HL-60/S4 treated with retinoic acid at 250 ng/mL for 4 days and 3 days (cell line): ENCODE measurements at regions not wholly inside any gene's neighbourhood (a gene's known extent, or its start where the extent isn't known, plus 50 kb on each side); places are given as distances from the start of the nearest gene placed in this dataset.
"Not testable (repeated sequence)": the region's sequence is repeated elsewhere in the genome, so short reads cannot be mapped to it uniquely, and the experiment has no call there.

ENCODE experiments used
- in situ Hi-C: fragments of 300-500 bp; cut with MboI; formaldehyde crosslinking; loops from 2 replicates; pipeline ENCODE4 v1.7.0; 2022; ENCODE audit warnings: low sequenced_read_pairs

DNA sequence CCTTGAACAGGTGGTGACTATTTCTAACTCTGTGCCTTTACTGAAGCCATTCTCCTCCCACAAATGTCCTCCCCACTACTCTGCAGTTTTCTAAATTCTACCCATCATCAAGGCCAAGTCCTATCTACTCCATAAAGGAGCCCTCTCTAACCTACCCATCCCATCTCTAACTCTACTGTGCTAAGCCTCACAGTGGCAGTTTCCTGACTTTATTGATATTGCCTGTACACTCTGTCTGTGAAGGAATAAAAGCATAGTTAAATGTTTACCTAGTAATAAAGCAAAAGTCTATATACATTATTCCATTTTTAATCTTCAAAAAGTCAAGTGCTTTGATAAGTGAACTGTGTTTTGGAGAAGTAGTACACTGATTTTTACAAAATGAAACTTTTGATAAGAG, 178.4 kb upstream of the HMCN1 start:
- in situ Hi-C loops: no loop called here

DNA sequence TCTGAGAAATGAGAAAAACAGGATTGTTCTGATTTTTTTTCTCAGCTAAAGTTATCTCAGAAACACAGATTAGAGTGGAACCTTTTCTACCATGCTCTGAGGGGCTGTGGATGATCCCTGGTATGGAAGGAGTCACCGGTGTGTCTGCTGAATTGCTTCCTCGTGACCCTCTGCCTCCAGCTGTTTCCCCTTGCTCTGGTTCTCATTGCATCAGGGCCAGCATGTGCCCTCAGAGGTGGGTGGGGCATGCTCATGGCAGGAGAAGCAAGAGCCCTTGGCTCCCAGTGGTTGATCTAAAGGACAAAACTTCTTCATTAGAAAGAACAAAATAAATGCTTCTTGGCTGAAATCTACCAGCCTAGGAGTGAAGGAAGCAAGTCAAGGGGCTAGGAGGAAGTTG, 183.2 kb upstream of the HMCN1 start:
- in situ Hi-C loops: no loop called here

DNA sequence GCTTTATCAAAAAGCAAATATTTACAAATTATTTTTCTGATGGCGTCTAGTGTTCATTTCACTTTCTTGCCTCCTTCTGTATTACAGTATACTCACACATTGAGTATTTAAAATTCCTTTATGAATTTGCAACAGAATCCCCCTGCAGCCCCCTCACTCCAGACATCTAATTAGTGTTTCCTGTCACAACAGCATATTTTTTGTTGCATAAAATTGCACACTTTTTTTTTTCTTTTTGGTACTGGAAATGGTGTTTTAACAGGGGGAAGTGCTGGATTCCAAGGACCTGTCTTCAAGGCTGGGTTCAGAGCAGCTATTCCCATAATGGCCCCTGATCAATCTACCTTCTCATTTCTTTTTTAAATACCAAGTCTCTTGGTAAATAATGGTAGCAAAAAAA, 184.3 kb upstream of the HMCN1 start:
- in situ Hi-C loops: no loop called here

DNA sequence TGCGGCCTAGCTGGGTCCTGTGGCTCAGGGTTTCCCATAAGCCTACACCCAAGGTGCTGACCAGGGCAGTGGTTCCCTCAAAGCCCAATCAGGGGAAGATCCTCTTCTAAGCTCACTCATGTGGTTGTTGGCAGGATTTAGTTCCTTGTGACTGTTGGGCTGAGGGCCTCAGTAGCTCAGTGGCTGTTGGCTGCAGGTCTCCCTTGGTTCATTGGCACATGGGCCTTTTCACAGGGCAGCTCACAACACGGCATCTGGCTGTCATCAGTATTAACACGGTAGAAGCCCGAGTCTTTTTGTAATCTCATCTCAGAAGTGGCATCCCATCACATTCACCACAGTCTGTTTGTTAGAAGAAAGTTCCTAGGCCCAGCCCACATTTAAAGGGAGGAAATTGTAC, 188.2 kb upstream of the HMCN1 start:
- in situ Hi-C loops: no loop called here

DNA sequence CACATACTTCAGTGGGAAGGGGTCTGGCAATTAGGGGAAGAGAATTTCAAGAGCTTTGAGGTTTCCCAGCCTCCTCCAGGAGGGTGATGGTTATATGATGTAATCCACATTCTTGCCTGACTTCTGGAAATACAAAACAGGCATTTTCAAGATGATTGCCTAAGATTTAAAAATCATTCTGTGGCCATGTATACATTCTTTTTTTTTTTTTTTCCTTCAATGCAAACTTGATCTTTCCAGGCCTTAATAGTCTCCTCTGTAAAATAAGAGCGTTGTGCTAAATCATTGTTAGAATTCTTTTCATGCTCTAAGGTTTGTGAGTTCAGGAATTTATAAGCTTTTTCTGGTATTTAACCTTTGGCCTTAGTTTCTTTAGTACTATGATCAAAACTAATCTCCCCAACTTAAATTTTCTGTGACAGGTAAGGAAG, 192.3 kb upstream of the HMCN1 start:
- in situ Hi-C loops: no loop called here

DNA sequence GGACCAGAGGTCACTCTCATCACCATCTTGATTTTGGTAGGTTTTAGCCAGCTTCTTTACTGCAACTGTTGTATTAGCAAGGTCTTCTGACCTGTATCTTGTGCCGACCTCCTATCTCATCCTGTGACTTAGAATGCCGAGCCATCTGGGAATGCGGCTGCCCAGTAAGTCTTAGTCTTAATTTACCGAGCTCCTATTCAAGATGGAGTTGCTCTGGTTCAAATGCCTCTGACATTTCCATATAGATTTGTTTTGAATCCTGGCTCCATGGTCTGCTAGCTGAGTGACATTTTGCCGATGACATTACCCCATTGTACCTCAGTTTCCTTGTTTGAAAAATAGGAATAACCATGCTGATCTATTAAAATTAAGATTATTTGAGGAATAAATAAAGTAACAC, 193.9 kb upstream of the HMCN1 start:
- in situ Hi-C loops: no loop called here

DNA sequence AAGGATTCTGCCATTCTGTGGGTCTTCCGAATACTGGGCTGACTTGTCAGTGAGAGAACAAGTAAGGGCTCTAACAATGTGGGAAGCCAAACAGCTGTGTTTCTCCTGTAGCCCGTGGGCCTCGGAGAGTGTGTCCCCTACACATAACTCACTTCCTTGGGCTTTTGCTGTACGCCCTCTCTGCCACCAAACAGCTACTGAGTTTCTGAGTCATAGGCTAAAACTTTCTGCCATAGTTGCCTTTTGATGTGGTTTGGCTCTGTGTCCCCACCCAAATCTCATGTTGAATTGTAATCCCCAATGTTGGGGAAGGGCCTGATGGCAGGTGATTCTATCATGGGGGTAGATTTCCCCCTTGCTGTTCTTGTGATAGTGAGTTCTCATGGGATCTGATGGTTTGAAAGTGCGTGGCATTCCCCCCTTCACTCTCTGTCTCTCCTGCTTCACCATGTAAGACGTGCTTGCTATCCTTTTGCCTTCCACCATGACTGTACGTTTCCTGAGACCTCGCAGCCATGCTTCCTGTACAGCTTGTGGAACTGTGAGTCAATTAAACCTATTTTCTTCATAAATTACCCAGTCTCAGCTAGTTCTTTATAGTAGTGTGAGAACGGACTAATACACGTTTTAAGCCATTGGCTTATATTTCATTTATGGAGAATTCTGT, 194.8 kb upstream of the HMCN1 start:
- in situ Hi-C loops: no loop called here

DNA sequence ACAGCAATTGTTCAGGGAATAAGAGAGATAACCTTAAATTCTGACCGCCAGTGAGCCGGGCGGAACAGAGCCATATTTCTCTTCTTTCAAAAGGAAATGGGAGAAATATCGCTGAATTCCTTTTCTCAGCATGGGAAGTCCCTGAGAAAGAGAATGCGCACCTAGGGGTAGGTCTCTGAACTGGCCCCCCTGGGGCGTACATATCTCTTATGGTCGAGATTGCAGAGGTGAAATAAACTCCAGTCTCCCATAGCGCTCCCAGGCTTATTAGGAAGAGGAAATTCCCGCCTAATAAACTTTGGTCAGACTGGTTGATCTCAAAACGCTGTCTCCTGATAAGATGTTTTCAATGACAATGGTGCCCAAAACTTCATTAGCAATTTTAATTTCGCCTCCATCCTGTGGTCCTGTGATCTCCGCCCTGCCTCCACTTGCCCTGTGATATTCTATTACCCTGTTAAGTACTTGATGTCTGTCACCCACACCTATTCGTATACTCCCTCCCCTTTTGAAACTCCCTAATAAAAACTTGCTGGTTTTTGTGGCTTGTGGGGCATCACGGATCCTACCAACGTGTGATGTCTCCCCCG, 195.8 kb upstream of the HMCN1 start:
- in situ Hi-C loops: not testable (repeated sequence)

DNA sequence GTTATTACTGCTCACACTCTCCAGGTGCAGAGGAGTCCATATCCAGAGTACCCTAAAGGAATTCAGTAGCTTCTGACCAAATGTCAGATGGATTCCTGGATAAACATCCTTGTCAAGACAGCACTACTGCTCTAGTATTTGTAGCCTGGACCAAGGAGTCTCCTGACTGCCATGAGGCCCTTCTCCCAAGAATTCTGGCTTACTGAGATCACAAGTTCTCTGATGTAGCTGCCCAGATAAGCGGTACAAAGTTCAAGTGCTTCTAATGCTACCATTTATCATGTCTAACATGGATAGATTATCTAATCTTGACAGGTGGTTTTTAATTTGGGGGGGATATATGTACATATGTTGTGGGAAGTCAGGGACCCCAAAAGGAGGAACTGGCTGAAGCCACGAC, 196.6 kb upstream of the HMCN1 start:
- in situ Hi-C loops: no loop called here

DNA sequence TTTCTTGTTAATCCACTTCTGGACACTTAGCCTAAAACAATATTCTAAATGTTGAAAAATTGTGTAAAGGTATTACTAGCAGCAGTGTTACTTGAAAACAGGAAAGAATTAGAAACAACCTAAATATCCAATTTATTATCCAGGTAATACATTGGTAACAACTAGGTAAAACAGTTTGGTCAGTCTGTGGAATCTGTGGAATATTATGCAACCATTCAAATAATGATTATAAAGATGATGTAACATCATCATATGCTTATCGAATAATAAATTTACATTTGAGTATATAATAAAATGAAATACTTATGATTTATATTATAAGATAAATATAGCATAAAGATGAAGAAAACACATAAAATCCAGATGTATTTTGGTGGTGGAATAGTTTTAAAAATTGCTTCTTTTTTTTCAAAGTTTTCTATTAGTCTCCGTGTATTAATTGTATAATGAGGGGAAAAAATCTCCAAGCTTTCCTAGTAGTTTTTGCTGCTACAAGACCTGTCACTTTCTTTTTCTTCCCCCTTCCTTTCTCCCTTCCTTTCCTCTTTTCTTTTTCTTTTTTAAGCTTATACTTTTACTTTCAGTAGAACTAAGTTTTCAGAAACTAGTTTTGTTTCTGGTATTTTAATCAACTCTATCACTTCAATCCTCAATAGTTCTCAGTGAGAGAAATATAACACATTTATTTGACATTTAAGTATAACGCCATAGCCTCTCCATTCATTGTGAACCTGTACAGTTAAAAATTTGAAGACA, 197.8 kb upstream of the HMCN1 start:
- in situ Hi-C loops: no loop called here

DNA sequence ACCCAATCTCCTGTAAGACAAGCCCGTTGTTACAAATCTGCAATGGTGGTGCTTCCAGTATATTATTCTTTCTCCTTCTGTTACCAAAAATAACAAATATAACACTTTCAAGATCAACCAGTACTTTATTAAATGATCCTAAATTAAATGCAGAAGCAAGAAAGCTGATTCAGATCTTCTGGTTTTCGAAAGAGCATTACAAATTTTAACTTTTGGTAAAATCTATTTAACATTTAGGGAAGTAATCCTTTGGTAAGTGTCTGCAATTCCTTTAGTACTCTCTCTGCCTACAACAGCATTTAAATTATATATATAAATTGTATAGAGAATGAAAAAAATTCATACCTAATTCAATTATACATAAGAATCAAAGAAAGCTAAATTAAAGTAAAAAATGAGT, 198.6 kb upstream of the HMCN1 start:
- in situ Hi-C loops: no loop called here

DNA sequence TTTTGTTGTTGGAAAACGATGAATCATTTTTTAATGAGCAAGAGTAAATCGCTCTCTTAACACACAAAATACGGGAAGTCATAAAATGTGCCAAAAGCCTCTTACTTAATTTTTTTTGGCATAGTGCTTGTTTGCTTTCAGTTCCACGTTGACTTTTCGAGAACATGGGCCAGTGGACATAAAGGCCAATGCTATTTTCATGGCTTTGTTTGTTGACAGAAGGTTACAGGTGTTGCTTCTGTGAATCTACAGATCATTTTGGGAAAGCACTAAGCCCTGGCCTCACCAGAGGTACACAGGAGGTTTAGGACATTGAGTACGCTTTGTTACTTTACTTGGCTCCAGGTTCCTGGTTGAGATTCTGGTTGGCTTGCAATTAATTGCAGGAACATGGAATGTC, 199.4 kb upstream of the HMCN1 start:
- in situ Hi-C loops: no loop called here

DNA sequence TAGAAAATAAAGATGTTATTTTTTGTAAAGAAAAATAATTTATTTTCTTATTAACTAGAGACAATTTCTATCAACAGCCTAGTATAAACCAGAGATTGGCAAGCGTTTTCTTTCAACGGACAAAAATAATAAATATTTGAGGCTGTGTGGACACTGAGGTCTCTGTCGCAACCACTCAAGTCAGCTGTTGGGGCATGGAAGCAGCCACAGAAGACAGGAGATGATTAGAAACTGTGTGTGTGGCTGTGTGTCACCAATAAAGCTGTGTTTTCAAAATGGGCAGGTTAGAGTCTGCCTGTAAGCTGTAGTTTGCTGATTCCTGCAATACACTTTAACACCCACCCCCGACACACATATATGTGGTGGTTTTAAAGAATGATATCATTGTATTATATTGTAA, 200.6 kb upstream of the HMCN1 start:
- in situ Hi-C loops: no loop called here

DNA sequence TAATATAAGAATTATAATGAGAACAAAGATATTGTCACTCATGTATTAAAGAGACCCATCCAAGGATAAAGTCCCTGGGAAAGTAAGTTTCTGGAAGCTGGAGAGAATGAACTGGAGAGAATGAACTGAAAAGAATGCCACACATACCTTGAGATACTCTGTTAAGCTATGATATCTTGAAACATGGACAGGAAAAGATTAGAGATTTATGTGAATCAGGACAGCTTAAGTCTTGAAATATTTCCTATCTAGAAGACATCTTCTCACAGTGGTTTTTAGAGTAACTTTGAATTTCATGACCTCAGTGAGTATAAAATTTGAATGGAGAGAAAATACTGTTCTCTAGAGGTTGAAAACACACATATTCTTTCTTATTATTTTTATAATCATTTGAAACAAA, 201.3 kb upstream of the HMCN1 start:
- in situ Hi-C loops: no loop called here

DNA sequence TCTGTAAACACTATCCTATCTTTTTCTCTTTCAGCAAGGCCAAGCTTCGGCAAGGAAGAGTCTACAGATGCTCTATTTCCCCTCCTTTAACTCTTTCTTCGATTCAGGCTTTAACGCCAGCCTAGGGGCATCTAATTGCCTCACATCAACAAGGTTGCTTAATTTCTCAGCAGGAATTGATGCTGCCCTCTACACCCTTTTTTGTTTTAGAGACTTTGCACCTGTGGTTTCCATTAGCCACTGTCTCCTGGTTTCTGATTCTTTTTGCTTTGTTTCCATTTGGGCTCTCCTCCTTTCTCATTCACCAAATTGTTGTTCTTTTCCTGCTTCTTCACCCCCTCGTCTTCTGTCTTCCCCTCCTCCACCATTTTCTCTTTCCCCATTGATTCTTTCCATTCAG, 202.4 kb upstream of the HMCN1 start:
- in situ Hi-C loops: no loop called here

DNA sequence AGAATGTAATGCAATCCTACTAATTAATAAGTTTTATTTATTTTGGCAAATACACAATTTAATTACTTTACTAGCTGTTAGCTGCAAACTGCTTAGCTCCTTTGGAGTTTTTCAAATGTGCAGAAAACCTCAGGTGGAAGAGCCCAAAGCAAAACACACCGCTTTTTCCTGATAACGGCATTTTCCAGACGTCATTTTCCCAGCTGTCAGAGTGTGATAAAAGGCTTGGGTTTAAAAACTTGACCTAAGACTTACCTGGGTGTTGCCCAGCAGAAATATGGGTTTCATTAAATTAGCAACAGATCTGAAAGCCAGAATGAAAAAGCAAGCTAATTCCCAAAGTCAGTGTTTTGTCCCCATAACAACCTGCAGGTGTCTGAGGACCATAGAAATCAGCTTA, 204.0 kb upstream of the HMCN1 start:
- in situ Hi-C loops: no loop called here

DNA sequence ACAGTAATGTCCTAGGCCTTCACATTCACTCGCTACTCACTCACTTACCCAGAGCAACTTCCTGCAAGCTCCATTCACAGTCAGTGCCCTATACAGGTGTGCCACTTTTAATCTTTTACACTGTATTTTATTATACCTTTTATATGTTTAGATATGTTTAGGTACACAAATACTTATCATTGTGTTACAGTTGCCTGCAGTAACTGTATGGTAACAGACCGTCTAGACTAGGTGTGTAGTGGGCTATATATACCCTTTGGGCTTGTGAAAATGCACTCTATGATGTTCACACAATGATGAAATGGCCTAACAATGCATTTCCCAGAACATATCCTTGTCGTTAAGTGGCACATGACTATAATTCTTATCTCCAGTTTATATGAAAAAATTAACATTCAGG, 204.5 kb upstream of the HMCN1 start:
- in situ Hi-C loops: no loop called here

DNA sequence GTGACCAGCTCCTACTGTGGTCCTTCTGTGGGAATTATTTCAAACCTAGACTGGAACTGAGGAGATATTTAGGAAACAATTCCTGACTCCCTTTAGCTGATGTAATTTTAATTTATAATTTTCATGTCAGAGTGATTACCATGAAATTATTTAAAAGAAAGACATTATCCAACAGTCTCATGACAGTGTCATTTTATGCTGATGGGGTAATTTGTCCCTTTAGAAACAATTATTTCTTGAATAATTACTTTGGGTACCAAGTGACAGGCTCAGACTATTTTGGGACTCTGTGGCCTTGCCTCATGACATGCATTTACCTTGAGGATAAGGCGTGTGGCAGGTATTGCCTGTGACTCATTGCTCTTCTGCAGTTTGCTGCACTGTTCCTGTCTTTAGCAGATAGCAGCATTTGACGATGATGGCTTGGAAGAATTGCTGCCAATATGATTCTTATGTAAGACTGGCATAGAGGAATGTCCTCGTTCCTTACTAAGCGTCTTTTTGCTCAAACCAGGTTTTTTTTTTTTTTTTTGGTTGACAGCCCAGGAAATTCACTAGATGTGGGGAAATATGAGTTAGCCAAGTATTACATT, 206.0 kb upstream of the HMCN1 start:
- in situ Hi-C loops: no loop called here

DNA sequence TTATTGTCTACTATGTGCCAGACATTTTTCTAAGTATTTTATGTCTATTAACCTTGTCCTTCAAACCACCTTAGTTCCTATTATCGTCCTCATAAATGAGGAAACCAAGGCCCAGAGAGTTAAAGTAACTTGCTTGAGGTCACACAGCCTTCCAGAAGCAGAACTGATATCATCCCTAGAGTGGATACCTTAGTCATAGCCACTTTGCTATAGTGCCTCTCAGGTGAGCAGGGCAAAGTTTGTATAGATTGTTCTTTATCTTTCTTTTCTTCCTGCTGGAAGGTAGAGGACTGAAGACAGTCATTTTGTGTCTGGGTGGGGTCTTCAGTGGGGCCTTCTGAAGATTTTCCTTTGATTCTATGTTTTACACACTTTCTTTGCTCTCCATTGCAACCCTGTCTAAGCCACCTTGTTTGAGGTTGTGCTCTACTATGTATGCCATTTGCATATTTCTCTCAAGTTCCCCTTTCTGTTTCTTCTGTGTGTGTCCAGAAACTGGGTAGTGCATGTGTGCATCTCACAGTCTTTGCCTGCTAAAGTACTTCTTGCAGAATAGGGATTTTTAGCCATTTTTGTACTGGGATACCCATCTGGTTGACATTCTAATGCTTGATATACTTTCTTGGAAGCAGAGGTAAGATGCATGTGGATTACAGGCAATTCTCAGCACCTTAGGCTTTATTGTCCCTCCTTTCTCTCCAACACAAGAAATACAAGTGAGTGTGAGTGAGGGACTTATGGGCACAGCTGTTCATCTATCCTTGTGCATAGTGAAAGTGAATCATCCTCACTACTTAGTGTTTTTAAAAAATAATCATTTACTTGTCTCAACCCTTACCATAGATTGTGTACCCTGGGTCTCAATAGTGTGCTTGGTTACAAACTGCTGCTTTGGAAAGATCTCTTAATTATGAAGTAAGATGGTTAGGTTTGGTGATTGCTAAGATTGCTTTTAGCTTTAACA, 207.6 kb upstream of the HMCN1 start:
- in situ Hi-C loops: no loop called here

DNA sequence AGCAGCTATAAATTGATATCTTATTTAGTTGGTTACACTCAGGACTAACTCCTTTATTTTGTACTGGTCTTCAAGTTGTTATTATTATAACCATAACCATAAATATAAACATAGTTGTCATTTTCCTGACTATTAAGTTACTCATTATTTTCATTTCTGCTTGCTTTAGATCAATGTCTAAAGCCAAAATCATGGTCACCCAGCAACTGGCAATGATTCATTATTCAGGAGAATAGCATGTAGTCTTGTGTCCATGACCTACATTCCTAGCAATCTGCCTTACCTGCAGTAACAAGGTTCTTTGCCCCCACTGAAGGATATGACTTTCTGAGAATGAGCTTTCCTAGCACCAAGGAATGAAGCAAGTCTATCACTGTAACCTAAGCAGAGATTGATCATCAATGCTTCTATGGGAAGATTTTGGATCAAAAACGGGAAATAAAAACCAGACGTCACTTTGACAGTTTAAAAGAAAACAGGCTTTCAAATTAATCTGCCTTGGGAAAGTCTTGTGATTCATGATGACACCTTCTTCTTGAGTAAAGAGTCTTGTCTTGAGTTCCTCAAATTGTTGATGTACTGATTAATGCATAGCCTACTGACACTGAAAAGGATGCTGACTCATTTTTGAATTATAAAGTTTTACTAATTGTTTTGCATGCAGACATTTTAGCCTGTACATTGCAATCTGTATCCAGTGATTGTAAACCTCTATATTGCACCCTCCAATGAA, 203.3 kb upstream of the IVNS1ABP start:
- in situ Hi-C loops: no loop called here
